Thoracic aorta (tissue), 2 donors: ENCODE measurements at regions not wholly inside any gene's neighbourhood (a gene's known extent, or its start where the extent isn't known, plus 50 kb on each side); places are given as distances from the start of the nearest gene placed in this dataset.

Experiments used
- ATAC-seq: fragments of 150-250 bp; one replicate; pipeline ENCODE4 v1.8.0; 2017; ENCODE audit warnings: low read depth; ENCODE audit not compliant: insufficient number of reproducible peaks, low FRiP score
- DNase-seq: peaks from one replicate; pipeline ENCODE4 v3.0.0-alpha.2; 2020; ENCODE audit warnings: low spot score
- H3K27ac ChIP-seq, 2 donors: fragments of 200-600 bp; sonication (generic); 1 replicate in 1 of 2; 2 replicates in 1 of 2; pipeline ENCODE4 v1.5.1; 2016; ENCODE audit warnings: mild to moderate bottlenecking in 2 of 2, moderate library complexity in 2 of 2
- H3K27me3 ChIP-seq: fragments of 200-600 bp; sonication (generic); replicated peaks from 2 replicates; pipeline ENCODE4 v1.6.0; 2016; ENCODE audit warnings: mild to moderate bottlenecking; ENCODE audit not compliant: insufficient read depth
- H3K36me3 ChIP-seq: fragments of 200-600 bp; sonication (generic); one replicate; pipeline ENCODE4 v1.5.1; 2016
- H3K4me1 ChIP-seq, 2 donors: fragments of 200-600 bp; sonication (generic); 1 replicate in 1 of 2; 2 replicates in 1 of 2; pipeline versions ENCODE4 v1.5.1 to v1.6.0; 2016; ENCODE audit warnings: low read depth in 2 of 2, mild to moderate bottlenecking in 1 of 2; ENCODE audit not compliant: control insufficient read depth in 1 of 2
- H3K4me3 ChIP-seq: fragments of 200-600 bp; sonication (generic); 2 replicates; pipeline ENCODE4 v1.5.1; 2016; ENCODE audit warnings: mild to moderate bottlenecking
- H3K9me3 ChIP-seq: fragments of 200-600 bp; sonication (generic); 2 replicates; pipeline ENCODE4 v1.5.1; 2016
- TF ChIP-seq, protein P1 (sequence below): fragments of 200-600 bp; sonication (generic); IDR thresholded peaks from one replicate; pipeline ENCODE4 v1.5.1; 2019; ENCODE audit warnings: antibody characterized with exemption

DNA sequence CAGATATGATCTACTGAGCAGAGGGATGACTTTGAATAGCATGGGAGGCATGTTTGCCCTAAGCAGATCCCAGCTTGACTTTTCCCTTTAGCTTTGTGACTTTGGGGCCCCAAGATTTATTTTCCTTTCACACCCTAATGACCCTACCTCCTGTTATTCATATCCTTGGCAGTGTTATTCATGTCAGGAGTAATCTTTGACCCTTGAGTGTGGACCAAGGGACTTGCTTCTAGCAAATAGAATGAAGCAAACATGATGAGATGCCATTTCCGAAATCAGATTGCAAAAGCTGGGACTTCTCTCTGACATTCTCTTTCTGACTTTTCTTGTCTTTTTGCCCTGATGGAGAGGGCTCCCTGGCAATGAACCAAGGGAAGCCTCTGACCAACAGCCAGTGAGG is 415.4 kb upstream of the PROK2 start:
- Histone ChIP-seq H3K4me1 (no peaks in the 10 kb centered on the region), H3K36me3 (no peaks in the 10 kb centered on the region), H3K9me3 (no peaks in the 10 kb centered on the region), H3K27ac (no peak overlapping the region), H3K4me3 (no peak overlapping the region), H3K27me3 (no peaks in the 10 kb centered on the region)
- TF ChIP-seq, protein P1, sequence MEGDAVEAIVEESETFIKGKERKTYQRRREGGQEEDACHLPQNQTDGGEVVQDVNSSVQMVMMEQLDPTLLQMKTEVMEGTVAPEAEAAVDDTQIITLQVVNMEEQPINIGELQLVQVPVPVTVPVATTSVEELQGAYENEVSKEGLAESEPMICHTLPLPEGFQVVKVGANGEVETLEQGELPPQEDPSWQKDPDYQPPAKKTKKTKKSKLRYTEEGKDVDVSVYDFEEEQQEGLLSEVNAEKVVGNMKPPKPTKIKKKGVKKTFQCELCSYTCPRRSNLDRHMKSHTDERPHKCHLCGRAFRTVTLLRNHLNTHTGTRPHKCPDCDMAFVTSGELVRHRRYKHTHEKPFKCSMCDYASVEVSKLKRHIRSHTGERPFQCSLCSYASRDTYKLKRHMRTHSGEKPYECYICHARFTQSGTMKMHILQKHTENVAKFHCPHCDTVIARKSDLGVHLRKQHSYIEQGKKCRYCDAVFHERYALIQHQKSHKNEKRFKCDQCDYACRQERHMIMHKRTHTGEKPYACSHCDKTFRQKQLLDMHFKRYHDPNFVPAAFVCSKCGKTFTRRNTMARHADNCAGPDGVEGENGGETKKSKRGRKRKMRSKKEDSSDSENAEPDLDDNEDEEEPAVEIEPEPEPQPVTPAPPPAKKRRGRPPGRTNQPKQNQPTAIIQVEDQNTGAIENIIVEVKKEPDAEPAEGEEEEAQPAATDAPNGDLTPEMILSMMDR = no peak
- DNase-seq (no peak), ATAC-seq (no peak)

DNA sequence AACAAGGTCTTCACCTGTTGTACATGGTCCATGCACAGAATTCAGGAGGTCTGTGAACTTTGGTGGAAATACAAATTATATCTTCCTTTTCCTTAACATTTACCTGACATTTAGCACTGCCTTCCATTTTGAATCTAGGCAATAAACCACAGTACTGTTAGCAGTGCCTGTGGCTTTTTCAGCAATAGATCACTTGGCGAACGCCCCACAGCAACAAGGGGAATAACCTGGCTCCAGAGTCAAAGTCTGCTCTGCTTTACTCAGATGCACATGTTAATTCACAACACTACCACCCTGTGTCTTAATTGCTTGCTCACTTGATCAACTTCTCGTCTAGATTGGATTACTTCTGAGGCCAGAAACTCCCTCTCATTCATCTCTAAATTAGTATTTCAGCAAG is 414.6 kb upstream of the PROK2 start:
- no peak overlapping the region for H3K27ac ChIP-seq
- no peak for ATAC-seq
- TF ChIP-seq, protein P1 = no peak

DNA sequence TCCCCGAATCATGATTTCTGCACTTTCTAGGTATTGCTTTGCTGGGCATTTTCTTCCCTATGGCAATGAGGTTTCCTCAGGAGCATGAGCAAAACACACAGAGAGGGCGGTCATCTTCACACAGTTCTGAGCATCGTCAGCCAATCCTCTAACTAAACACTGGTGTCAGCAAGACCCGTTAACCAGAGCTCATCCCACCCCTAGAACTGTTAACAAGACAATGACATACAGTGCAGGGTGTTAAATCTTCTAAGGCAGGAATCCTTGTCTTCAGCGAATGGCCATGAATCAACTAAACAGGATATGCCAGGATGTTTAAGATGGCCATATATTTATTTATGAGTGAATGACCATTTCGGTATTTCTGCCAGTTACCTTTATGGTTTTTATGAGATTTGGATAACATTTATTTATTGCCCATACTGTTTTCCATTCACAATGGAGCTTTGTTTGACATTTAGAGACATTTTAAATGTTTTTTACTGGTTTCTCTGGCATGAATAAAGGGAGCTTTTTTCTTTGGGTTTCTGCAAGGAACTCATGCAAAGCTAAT is 411.5 kb upstream of the PROK2 start:
- Histone ChIP-seq H3K27ac (no peak overlapping the region), H3K4me3 (no peak overlapping the region), H3K9me3 (peaks cover 7% of the 10 kb centered on the region), H3K4me1 (no peaks in the 10 kb centered on the region), H3K27me3 (no peaks in the 10 kb centered on the region), H3K36me3 (no peaks in the 10 kb centered on the region)
- no peak for ATAC-seq
- no peak for DNase-seq
- TF ChIP-seq, protein P1 = no peak

More for the DNA sequence above, 414.6 kb upstream of the PROK2 start:
- Histone ChIP-seq H3K36me3 (no peaks in the 10 kb centered on the region), H3K4me1 (no peaks in the 10 kb centered on the region), H3K27me3 (no peaks in the 10 kb centered on the region), H3K9me3 (no peaks in the 10 kb centered on the region), H3K4me3 (no peak overlapping the region)
- DNase-seq = no peak

DNA sequence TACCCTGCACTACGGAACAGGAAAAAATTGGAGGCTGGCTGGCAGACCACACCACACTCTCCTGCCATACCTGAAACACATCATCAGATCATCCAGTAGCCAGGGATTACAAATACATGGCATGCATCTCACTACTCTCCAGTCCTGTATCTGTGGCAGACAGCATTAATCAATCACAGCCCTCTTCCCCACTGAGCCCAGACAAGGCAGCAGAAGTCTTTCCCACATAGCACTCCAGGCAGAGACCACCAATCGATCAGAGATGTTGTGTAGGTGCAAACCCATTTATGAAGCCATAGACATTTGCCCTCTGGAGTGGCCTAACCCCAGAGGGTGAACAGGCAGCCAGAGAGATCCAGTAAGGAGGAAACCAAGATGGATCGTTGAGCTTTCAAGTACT is 410.9 kb upstream of the PROK2 start:
- no peak overlapping the region for H3K27ac ChIP-seq
- no peak overlapping the region for H3K4me3 ChIP-seq
- H3K36me3 ChIP-seq = no peaks in the 10 kb centered on the region
- H3K9me3 ChIP-seq = peaks cover 7% of the 10 kb centered on the region
- no peaks in the 10 kb centered on the region for H3K4me1 ChIP-seq
- TF ChIP-seq, protein P1 = no peak
- H3K27me3 ChIP-seq = no peaks in the 10 kb centered on the region
- ATAC-seq (no peak), DNase-seq (no peak)

DNA sequence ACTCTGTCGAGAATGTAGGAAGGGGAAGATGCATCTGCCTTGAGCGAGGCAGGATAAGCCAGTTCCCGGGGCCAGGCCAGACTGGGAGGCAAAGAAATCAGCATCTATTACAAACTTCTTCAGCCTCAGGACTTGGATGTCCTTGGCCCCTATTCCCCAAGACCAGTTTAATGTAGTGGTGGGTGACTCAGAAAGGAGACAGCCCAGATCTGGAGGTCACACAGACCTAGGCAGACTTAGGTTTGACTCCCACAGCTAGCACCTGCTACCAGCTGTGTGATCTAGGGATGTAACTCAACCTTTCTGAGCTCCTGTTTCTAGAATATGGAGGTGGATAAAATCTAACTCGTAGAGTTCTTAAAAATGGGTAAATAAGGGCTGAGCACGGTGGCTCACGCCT is 409.5 kb upstream of the PROK2 start:
- ATAC-seq (no peak), DNase-seq (no peak)
- Histone ChIP-seq H3K36me3 (no peaks in the 10 kb centered on the region), H3K27ac (no peak overlapping the region), H3K9me3 (peaks cover 7% of the 10 kb centered on the region), H3K4me3 (no peak overlapping the region), H3K4me1 (no peaks in the 10 kb centered on the region), H3K27me3 (no peaks in the 10 kb centered on the region)
- TF ChIP-seq, protein P1 = no peak
